ENCODE measurements at regions not wholly inside any gene's neighbourhood (a gene's known extent, or its start where the extent isn't known, plus 50 kb on each side); places are given as distances from the start of the nearest gene placed in this dataset.
"Not testable (repeated sequence)": the region's sequence is repeated elsewhere in the genome, so short reads cannot be mapped to it uniquely, and the experiment has no call there.

DNA sequence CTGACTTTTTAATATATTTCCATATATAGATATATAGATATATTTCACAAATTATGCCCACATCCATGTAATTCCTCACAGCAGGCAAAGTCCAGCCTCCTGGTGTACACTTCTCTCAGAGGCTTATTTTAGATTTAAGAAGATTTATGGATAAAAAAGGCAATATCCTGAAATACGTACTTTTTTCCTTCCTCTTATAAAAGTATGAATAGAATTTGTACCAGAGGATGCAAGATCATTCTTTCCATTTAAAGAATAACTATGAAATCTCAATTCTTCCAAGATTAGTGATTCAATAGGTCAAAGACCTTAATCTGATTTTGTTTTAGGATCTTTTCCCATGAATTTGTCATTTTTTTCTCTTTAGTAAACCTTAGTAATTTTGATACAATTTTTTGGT is 597.9 kb upstream of the TBL1XR1 start:
- H3K27me3 ChIP-seq (ENCODE audit: insufficient read depth, low read depth, low read length) = no peaks in the 10 kb centered on the region
- no peak overlapping the region for H3K27ac ChIP-seq (ENCODE audit: low read length)
- H4K20me1 ChIP-seq (ENCODE audit: insufficient read depth) = no peaks in the 10 kb centered on the region
- H2AFZ ChIP-seq (ENCODE audit: low read depth, low read length) = no peak overlapping the region
- no peaks in the 10 kb centered on the region for H3K9me3 ChIP-seq (ENCODE audit: low read length)
- no peak overlapping the region for H3K4me3 ChIP-seq (ENCODE audit: low read length)
- no peaks in the 10 kb centered on the region for H3K9me2 ChIP-seq (ENCODE audit: insufficient read depth, low read length)
- no peak overlapping the region for H3K9ac ChIP-seq (ENCODE audit: low read length)
- TF ChIP-seq, protein P1, sequence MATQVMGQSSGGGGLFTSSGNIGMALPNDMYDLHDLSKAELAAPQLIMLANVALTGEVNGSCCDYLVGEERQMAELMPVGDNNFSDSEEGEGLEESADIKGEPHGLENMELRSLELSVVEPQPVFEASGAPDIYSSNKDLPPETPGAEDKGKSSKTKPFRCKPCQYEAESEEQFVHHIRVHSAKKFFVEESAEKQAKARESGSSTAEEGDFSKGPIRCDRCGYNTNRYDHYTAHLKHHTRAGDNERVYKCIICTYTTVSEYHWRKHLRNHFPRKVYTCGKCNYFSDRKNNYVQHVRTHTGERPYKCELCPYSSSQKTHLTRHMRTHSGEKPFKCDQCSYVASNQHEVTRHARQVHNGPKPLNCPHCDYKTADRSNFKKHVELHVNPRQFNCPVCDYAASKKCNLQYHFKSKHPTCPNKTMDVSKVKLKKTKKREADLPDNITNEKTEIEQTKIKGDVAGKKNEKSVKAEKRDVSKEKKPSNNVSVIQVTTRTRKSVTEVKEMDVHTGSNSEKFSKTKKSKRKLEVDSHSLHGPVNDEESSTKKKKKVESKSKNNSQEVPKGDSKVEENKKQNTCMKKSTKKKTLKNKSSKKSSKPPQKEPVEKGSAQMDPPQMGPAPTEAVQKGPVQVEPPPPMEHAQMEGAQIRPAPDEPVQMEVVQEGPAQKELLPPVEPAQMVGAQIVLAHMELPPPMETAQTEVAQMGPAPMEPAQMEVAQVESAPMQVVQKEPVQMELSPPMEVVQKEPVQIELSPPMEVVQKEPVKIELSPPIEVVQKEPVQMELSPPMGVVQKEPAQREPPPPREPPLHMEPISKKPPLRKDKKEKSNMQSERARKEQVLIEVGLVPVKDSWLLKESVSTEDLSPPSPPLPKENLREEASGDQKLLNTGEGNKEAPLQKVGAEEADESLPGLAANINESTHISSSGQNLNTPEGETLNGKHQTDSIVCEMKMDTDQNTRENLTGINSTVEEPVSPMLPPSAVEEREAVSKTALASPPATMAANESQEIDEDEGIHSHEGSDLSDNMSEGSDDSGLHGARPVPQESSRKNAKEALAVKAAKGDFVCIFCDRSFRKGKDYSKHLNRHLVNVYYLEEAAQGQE (IDR thresholded peaks at IDR 0.05; ENCODE audit: borderline replicate concordance) = no peak
- no peak for TF ChIP-seq TAF1 (IDR thresholded peaks at IDR 0.05; ENCODE audit: low read depth)
- TF ChIP-seq MXI1 (conservative IDR thresholded peaks at IDR 0.05; ENCODE audit: poor library complexity, severe bottlenecking) = no peak
- TF ChIP-seq, protein P2, sequence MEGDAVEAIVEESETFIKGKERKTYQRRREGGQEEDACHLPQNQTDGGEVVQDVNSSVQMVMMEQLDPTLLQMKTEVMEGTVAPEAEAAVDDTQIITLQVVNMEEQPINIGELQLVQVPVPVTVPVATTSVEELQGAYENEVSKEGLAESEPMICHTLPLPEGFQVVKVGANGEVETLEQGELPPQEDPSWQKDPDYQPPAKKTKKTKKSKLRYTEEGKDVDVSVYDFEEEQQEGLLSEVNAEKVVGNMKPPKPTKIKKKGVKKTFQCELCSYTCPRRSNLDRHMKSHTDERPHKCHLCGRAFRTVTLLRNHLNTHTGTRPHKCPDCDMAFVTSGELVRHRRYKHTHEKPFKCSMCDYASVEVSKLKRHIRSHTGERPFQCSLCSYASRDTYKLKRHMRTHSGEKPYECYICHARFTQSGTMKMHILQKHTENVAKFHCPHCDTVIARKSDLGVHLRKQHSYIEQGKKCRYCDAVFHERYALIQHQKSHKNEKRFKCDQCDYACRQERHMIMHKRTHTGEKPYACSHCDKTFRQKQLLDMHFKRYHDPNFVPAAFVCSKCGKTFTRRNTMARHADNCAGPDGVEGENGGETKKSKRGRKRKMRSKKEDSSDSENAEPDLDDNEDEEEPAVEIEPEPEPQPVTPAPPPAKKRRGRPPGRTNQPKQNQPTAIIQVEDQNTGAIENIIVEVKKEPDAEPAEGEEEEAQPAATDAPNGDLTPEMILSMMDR (IDR thresholded peaks at IDR 0.05; ENCODE audit: poor library complexity, severe bottlenecking) = no peak
- TF ChIP-seq RAD21 (conservative IDR thresholded peaks at IDR 0.05) = no peak
- no peaks in the 10 kb centered on the region for H3F3A ChIP-seq (ENCODE audit: insufficient read depth, low read length, poor library complexity, severe bottlenecking)
- H3K79me2 ChIP-seq (replicated peaks; ENCODE audit: insufficient read depth, low read length) = no peaks in the 10 kb centered on the region
- H3K4me2 ChIP-seq (ENCODE audit: low read length) = no peak overlapping the region
- no peaks in the 10 kb centered on the region for H3K36me3 ChIP-seq (ENCODE audit: insufficient read depth, low read length)

DNA sequence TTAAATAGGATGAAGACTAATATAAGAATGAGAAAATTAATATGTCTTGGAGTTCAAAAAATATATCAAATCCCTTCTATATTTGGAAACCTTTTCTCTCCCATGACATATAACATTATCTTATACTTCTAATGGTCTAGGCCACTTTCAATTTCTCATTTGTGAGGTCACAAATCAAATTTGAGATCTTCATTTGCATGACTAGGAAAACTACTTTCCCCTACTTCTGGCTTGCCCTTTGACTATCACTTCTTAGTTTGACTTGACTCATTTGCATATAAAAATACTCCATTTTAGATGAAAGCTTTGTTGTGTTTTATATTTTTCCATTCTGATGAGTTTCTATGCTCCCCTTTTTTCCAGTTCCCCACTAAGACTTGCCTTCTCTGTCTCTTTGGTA is 598.6 kb upstream of the TBL1XR1 start:
- H3K9me2 ChIP-seq (ENCODE audit: insufficient read depth, low read length) = no peaks in the 10 kb centered on the region
- no peak overlapping the region for H3K9ac ChIP-seq (ENCODE audit: low read length)
- no peaks in the 10 kb centered on the region for H3K9me3 ChIP-seq (ENCODE audit: low read length)
- no peak overlapping the region for H3K4me2 ChIP-seq (ENCODE audit: low read length)
- H3K36me3 ChIP-seq (ENCODE audit: insufficient read depth, low read length) = no peaks in the 10 kb centered on the region
- H4K20me1 ChIP-seq (ENCODE audit: insufficient read depth) = no peaks in the 10 kb centered on the region
- no peak overlapping the region for H3K27ac ChIP-seq (ENCODE audit: low read length)
- H3F3A ChIP-seq (ENCODE audit: insufficient read depth, low read length, poor library complexity, severe bottlenecking) = no peaks in the 10 kb centered on the region
- no peaks in the 10 kb centered on the region for H3K79me2 ChIP-seq (replicated peaks; ENCODE audit: insufficient read depth, low read length)
- TF ChIP-seq, protein P2 (IDR thresholded peaks at IDR 0.05; ENCODE audit: poor library complexity, severe bottlenecking) = no peak
- TF ChIP-seq TAF1 (IDR thresholded peaks at IDR 0.05; ENCODE audit: low read depth) = no peak
- TF ChIP-seq, protein P1 (IDR thresholded peaks at IDR 0.05; ENCODE audit: borderline replicate concordance) = no peak
- no peak for TF ChIP-seq RAD21 (conservative IDR thresholded peaks at IDR 0.05)
- TF ChIP-seq MXI1 (conservative IDR thresholded peaks at IDR 0.05; ENCODE audit: poor library complexity, severe bottlenecking) = no peak
- no peak for TF ChIP-seq EZH2 (IDR thresholded peaks at IDR 0.05; ENCODE audit: borderline replicate concordance, insufficient read depth, low read length, poor library complexity, severe bottlenecking)
- TF ChIP-seq SMC3 (conservative IDR thresholded peaks at IDR 0.05; ENCODE audit: poor library complexity) = no peak
- no peak for TF ChIP-seq POLR2AphosphoS5 (IDR thresholded peaks at IDR 0.05)
- no peak for TF ChIP-seq EP300 (conservative IDR thresholded peaks at IDR 0.05; ENCODE audit: poor library complexity, severe bottlenecking)
- no peaks in the 10 kb centered on the region for H3K27me3 ChIP-seq (ENCODE audit: insufficient read depth, low read depth, low read length)
- no peak overlapping the region for H3K4me3 ChIP-seq (ENCODE audit: low read length)
- H2AFZ ChIP-seq (ENCODE audit: low read depth, low read length) = no peak overlapping the region

DNA sequence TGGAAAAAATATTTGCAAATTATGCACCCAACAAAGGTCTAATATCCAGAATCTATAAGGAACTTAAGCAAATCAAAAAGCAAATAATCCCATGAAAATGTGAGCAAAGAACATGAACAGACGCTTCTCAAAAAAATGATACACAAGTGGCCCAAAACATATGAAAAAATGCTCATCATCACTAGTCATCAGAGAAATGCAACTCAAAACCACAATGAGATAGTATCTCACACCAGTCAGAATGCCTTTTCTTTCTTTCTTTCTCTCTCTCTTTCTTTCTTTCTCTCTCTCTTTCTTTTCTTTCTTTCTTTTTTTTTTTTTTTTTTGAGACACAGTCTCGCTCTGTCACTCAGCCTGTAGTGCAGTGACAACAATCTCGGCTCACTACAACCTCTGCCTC is 602.9 kb upstream of the TBL1XR1 start:
- not testable (repeated sequence) for H3K9me2 ChIP-seq (ENCODE audit: insufficient read depth, low read length); H3K4me3 ChIP-seq (ENCODE audit: low read length); H3K27me3 ChIP-seq (ENCODE audit: insufficient read depth, low read depth, low read length); H3F3A ChIP-seq (ENCODE audit: insufficient read depth, low read length, poor library complexity, severe bottlenecking); H3K9ac ChIP-seq (ENCODE audit: low read length); H3K9me3 ChIP-seq (ENCODE audit: low read length); H3K36me3 ChIP-seq (ENCODE audit: insufficient read depth, low read length); H3K79me2 ChIP-seq (replicated peaks; ENCODE audit: insufficient read depth, low read length); H3K27ac ChIP-seq (ENCODE audit: low read length); H2AFZ ChIP-seq (ENCODE audit: low read depth, low read length); H4K20me1 ChIP-seq (ENCODE audit: insufficient read depth); H3K4me2 ChIP-seq (ENCODE audit: low read length)

Measured in neural cell (in vitro differentiated cells).